Uterus (tissue), 2 donors: ENCODE measurements at regions not wholly inside any gene's neighbourhood (a gene's known extent, or its start where the extent isn't known, plus 50 kb on each side); places are given as distances from the start of the nearest gene placed in this dataset.

Experiments used
- POLR2A ChIP-seq, 2 donors: fragments of 450-650 bp; IDR thresholded peaks; one replicate each; pipeline ENCODE4 v1.6.1; 2016; ENCODE audit warnings: antibody characterized with exemption in 2 of 2, mild to moderate bottlenecking in 1 of 2, moderate library complexity in 1 of 2
- TF ChIP-seq, protein P1 (sequence below), 4 experiments: fragments of 200-600 bp in 2 of 4; fragments of 450-650 bp in 2 of 4; sonication (generic) in 2 of 4; IDR thresholded peaks; one replicate each; pipeline ENCODE4 v1.5.1; 2016 to 2019; ENCODE audit warnings: antibody characterized with exemption in 4 of 4, mild to moderate bottlenecking in 2 of 4, moderate library complexity in 1 of 4

DNA sequence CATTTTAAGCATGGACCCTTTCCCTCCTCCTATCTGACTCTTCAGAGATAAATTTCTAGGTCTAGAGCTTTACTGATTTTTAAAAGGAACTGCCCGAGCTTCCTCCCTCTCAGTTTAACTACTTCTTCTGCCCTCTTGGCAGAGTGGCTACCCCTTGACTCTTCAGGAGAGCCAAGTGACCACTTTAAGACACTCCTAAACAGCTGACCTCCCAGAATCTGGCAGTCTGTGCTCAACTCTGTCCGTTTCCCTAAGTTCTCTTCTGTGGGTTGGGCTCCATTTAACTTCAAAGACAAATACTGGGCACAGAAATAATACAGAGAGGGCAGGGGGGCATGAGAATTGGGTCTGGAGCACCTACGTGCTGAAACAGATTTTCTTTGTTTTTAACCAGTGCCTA lies 196.3 kb upstream of the FOXD3 start:
- TF ChIP-seq, protein P1, sequence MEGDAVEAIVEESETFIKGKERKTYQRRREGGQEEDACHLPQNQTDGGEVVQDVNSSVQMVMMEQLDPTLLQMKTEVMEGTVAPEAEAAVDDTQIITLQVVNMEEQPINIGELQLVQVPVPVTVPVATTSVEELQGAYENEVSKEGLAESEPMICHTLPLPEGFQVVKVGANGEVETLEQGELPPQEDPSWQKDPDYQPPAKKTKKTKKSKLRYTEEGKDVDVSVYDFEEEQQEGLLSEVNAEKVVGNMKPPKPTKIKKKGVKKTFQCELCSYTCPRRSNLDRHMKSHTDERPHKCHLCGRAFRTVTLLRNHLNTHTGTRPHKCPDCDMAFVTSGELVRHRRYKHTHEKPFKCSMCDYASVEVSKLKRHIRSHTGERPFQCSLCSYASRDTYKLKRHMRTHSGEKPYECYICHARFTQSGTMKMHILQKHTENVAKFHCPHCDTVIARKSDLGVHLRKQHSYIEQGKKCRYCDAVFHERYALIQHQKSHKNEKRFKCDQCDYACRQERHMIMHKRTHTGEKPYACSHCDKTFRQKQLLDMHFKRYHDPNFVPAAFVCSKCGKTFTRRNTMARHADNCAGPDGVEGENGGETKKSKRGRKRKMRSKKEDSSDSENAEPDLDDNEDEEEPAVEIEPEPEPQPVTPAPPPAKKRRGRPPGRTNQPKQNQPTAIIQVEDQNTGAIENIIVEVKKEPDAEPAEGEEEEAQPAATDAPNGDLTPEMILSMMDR (IDR thresholded peaks at IDR 0.05) = no peak
- TF ChIP-seq POLR2A (IDR thresholded peaks at IDR 0.05) = no peak
